Nephron progenitor cell (in vitro differentiated cells): ENCODE measurements at regions not wholly inside any gene's neighbourhood (a gene's known extent, or its start where the extent isn't known, plus 50 kb on each side); places are given as distances from the start of the nearest gene placed in this dataset.

Experiments used
- DNase-seq: peaks from one replicate; pipeline ENCODE4 v3.0.0; 2021
- H3K27ac Mint-ChIP-seq: 2 replicates; pipeline ENCODE4 v1.8.0; 2021; ENCODE audit warnings: mild to moderate bottlenecking, moderate library complexity, mixed read lengths
- H3K27me3 Mint-ChIP-seq: 2 replicates; pipeline ENCODE4 v1.8.0; 2021; ENCODE audit warnings: mild to moderate bottlenecking, low read depth, mixed read lengths; ENCODE audit not compliant: poor library complexity
- H3K36me3 Mint-ChIP-seq: 2 replicates; pipeline ENCODE4 v1.8.0; 2021; ENCODE audit warnings: low read depth, mixed read lengths
- H3K4me1 Mint-ChIP-seq: 2 replicates; pipeline ENCODE4 v1.8.0; 2021; ENCODE audit warnings: mixed read lengths
- H3K4me3 Mint-ChIP-seq: 2 replicates; pipeline ENCODE4 v1.8.0; 2021; ENCODE audit warnings: mild to moderate bottlenecking, moderate library complexity, mixed read lengths
- H3K9me3 Mint-ChIP-seq: 2 replicates; pipeline ENCODE4 v1.8.0; 2021; ENCODE audit warnings: mild to moderate bottlenecking, moderate library complexity, mixed read lengths
- CTCF ChIP-seq: fragments of 200-600 bp; sonication (generic); IDR thresholded peaks from 2 replicates; pipeline ENCODE4 v1.5.0; 2021; ENCODE audit warnings: antibody characterized with exemption

- no peak overlapping the region for H3K4me3 Mint-ChIP-seq
- H3K27ac Mint-ChIP-seq: no peak overlapping the region
- TF ChIP-seq CTCF: no peak
- H3K4me1 Mint-ChIP-seq: peaks cover 8% of the 10 kb centered on the region
- H3K9me3 Mint-ChIP-seq: peaks cover 8% of the 10 kb centered on the region
- no peaks in the 10 kb centered on the region for H3K27me3 Mint-ChIP-seq
- H3K36me3 Mint-ChIP-seq: no peaks in the 10 kb centered on the region
- no peak for DNase-seq
These were observed 83.5 kb upstream of the PLCL2 start for GRCh38 chr3:16801223-16801622.

- no peak for TF ChIP-seq CTCF
- H3K36me3 Mint-ChIP-seq: no peaks in the 10 kb centered on the region
- DNase-seq: no peak
- no peaks in the 10 kb centered on the region for H3K27me3 Mint-ChIP-seq
- H3K4me3 Mint-ChIP-seq: no peak overlapping the region
- peaks cover 8% of the 10 kb centered on the region for H3K4me1 Mint-ChIP-seq
- H3K27ac Mint-ChIP-seq: no peak overlapping the region
- H3K9me3 Mint-ChIP-seq: peaks cover 8% of the 10 kb centered on the region
These were observed 83.1 kb upstream of the PLCL2 start for GRCh38 chr3:16801698-16802097.

- Mint-ChIP-seq H3K36me3 (no peaks in the 10 kb centered on the region), H3K4me3 (no peak overlapping the region), H3K27ac (no peak overlapping the region), H3K27me3 (no peaks in the 10 kb centered on the region), H3K9me3 (peaks cover 8% of the 10 kb centered on the region), H3K4me1 (peaks cover 8% of the 10 kb centered on the region)
- DNase-seq: no peak
- no peak for TF ChIP-seq CTCF
These were observed 82.4 kb upstream of the PLCL2 start for GRCh38 chr3:16802389-16802788.

- Mint-ChIP-seq H3K36me3 (no peaks in the 10 kb centered on the region), H3K27me3 (no peaks in the 10 kb centered on the region), H3K4me1 (peaks cover 8% of the 10 kb centered on the region), H3K9me3 (peaks cover 8% of the 10 kb centered on the region), H3K27ac (no peak overlapping the region), H3K4me3 (no peak overlapping the region)
- DNase-seq: no peak
- TF ChIP-seq CTCF: no peak
These were observed 81.7 kb upstream of the PLCL2 start for GRCh38 chr3:16803019-16803418.

GRCh38 chr3:16807391-16807790 is 77.4 kb upstream of the PLCL2 start:
- Mint-ChIP-seq H3K36me3 (no peaks in the 10 kb centered on the region), H3K27ac (no peak overlapping the region), H3K4me1 (no peaks in the 10 kb centered on the region), H3K9me3 (no peaks in the 10 kb centered on the region), H3K4me3 (no peak overlapping the region), H3K27me3 (peaks cover 3% of the 10 kb centered on the region)
- no peak for DNase-seq
- TF ChIP-seq CTCF: no peak

- H3K4me3 Mint-ChIP-seq: no peak overlapping the region
- DNase-seq: no peak
- no peaks in the 10 kb centered on the region for H3K9me3 Mint-ChIP-seq
- no peaks in the 10 kb centered on the region for H3K4me1 Mint-ChIP-seq
- TF ChIP-seq CTCF: no peak
- no peak overlapping the region for H3K27ac Mint-ChIP-seq
- peaks cover 3% of the 10 kb centered on the region for H3K27me3 Mint-ChIP-seq
- no peaks in the 10 kb centered on the region for H3K36me3 Mint-ChIP-seq
These were observed 76.2 kb upstream of the PLCL2 start for GRCh38 chr3:16808393-16809107.
